K562 (cell line): ENCODE measurements at regions not wholly inside any gene's neighbourhood (a gene's known extent, or its start where the extent isn't known, plus 50 kb on each side); places are given as distances from the start of the nearest gene placed in this dataset.

Source experiments
- ATAC-seq: fragments of 200-7000 bp; cut with Tn5 transposase; 3 replicates; pipeline ENCODE4 v1.9.1; 2020; ENCODE audit warnings: moderate library complexity
- BruUV-seq: library from RNA; stranded (reverse); fragments of 400-500 nt; replicated peaks from 2 replicates; lab custom pipeline; 2021; lab: Mats Ljungman, UMichigan
- CTCF ChIA-PET: fragments of 300-600 bp; formaldehyde crosslinking; extraction: SDS; loops from one replicate; lab custom pipeline; 2021; ENCODE audit warnings: low intra/inter-chr PET ratio; lab: Yijun Ruan, JAX
- POLR2A ChIA-PET: fragments of 300-600, 350-650 bp; sonication (Branson Sonifier 250); formaldehyde crosslinking; extraction: SDS; loops from one replicate; lab custom pipeline; 2021; ENCODE audit warnings: antibody characterized with exemption, inconsistent platforms; lab: Yijun Ruan, JAX
- DNase-seq, 4 experiments: peaks; one replicate each; pipeline versions ENCODE4 v3.0.0 to v3.0.0-alpha.2; 2011 to 2018; ENCODE audit warnings: low spot score in 3 of 4, mixed read lengths in 3 of 4; ENCODE audit errors: extremely low read depth in 1 of 4
- FAIRE-seq: peaks from 2 replicates; lab custom pipeline; 2011; peaks lifted over from hg19 to GRCh38; lab: Jason Lieb, UNC
- H2AFZ ChIP-seq: 2 replicates; pipeline ENCODE4 v1.6.0; 2011; ENCODE audit warnings: low read depth, low read length, control low read depth, inconsistent platforms
- H3K27ac ChIP-seq: fragments of 200-600 bp; 3 replicates; pipeline ENCODE4 v1.8.0; 2011; ENCODE audit warnings: low read depth, mild to moderate bottlenecking, control low read depth, inconsistent platforms, low read length, moderate library complexity, mixed read lengths; ENCODE audit errors: extremely low read depth
- H3K27me3 ChIP-seq, 2 experiments: fragments of 300-600 bp in 1 of 2; 2 replicates in 1 of 2; 3 replicates in 1 of 2; pipeline versions ENCODE4 v1.6.0 to v1.8.0; 2011; ENCODE audit warnings: inconsistent platforms in 2 of 2, low read length in 2 of 2, mild to moderate bottlenecking in 1 of 2, mixed read lengths in 1 of 2, moderate library complexity in 1 of 2; ENCODE audit not compliant: control insufficient read depth in 2 of 2, insufficient read depth in 2 of 2
- H3K36me3 ChIP-seq: fragments of 300-600 bp; 3 replicates; pipeline ENCODE4 v1.8.0; 2011; ENCODE audit warnings: mild to moderate bottlenecking, low read length, inconsistent platforms; ENCODE audit not compliant: control insufficient read depth, insufficient read depth
- H3K4me1 ChIP-seq, 2 experiments: fragments of 200-600 bp in 1 of 2; replicated peaks in 1 of 2; 2 replicates in 1 of 2; 3 replicates in 1 of 2; pipeline versions ENCODE4 v1.5.1 to v1.8.0; 2011; ENCODE audit warnings: inconsistent platforms in 2 of 2, low read length in 2 of 2, mild to moderate bottlenecking in 1 of 2, mixed read lengths in 1 of 2, moderate library complexity in 1 of 2; ENCODE audit not compliant: control insufficient read depth in 2 of 2, insufficient read depth in 2 of 2
- H3K4me2 ChIP-seq: 2 replicates; pipeline ENCODE4 v1.6.1; 2011; ENCODE audit warnings: low read length, control low read depth, inconsistent platforms, mixed read lengths; ENCODE audit not compliant: insufficient read depth
- H3K4me3 ChIP-seq: fragments of 200-600 bp; sonication (generic), shearing (Covaris generic); 2 replicates; pipeline ENCODE4 v1.5.1; 2016; ENCODE audit warnings: control low read depth, inconsistent platforms
- H3K79me2 ChIP-seq: fragments of 200-600 bp; 3 replicates; pipeline ENCODE4 v1.8.0; 2011; ENCODE audit warnings: low read length, inconsistent platforms; ENCODE audit not compliant: control insufficient read depth, insufficient read depth
- H3K9ac ChIP-seq, 2 experiments: 2 replicates each; pipeline versions ENCODE4 v1.6.0 to v1.6.1; 2011; ENCODE audit warnings: low read depth in 2 of 2, low read length in 2 of 2, control low read depth in 1 of 2, inconsistent platforms in 1 of 2, mild to moderate bottlenecking in 1 of 2, mixed read lengths in 1 of 2; ENCODE audit not compliant: insufficient read depth in 1 of 2
- H3K9me1 ChIP-seq: one replicate; pipeline ENCODE4 v1.6.0; 2011; ENCODE audit warnings: inconsistent platforms, mild to moderate bottlenecking, low read length, moderate library complexity; ENCODE audit not compliant: control insufficient read depth, insufficient read depth
- H3K9me3 ChIP-seq: replicated peaks from 2 replicates; pipeline ENCODE4 v1.5.1; 2011; ENCODE audit warnings: low read depth, low read length, inconsistent platforms; ENCODE audit not compliant: control insufficient read depth, insufficient read depth
- H4K20me1 ChIP-seq: replicated peaks from 2 replicates; pipeline ENCODE4 v1.6.1; 2011; ENCODE audit warnings: low read length, inconsistent platforms, mixed read lengths; ENCODE audit not compliant: control insufficient read depth, insufficient read depth
- CHD2 ChIP-seq: IDR thresholded peaks from 2 replicates; pipeline ENCODE4 v1.6.1; 2011; ENCODE audit warnings: low read depth, low read length
- DMBX1 ChIP-seq: fragments of 250-450 bp; sonication (Bioruptor Pico); IDR thresholded peaks from 2 replicates; pipeline ENCODE4 v1.8.0; 2022; ENCODE audit warnings: inconsistent platforms, mild to moderate bottlenecking, moderate library complexity, borderline replicate concordance
- JUNB ChIP-seq: fragments of 450-650 bp; formaldehyde crosslinking; conservative IDR thresholded peaks from 2 replicates; pipeline ENCODE4 v1.4.0; 2020; ENCODE audit warnings: mild to moderate bottlenecking
- MIER1 ChIP-seq: fragments of 450-650 bp; IDR thresholded peaks from 2 replicates; pipeline ENCODE4 v1.6.1; 2016; ENCODE audit warnings: antibody characterized with exemption, mild to moderate bottlenecking, low read depth
- NFE2L1 ChIP-seq: fragments of 450-650 bp; IDR thresholded peaks from 2 replicates; pipeline ENCODE4 v1.6.1; 2016; ENCODE audit warnings: missing genetic modification characterization, low read depth, mild to moderate bottlenecking, missing compliant biosample characterization, moderate library complexity, borderline replicate concordance
- NONO ChIP-seq, 2 experiments: fragments of 200-400 bp in 1 of 2; fragments of 450-650 bp in 1 of 2; formaldehyde crosslinking in 1 of 2; IDR thresholded peaks; 2 replicates each; pipeline ENCODE4 v1.6.1; 2017; ENCODE audit warnings: low read depth in 2 of 2, mild to moderate bottlenecking in 2 of 2, moderate library complexity in 2 of 2, low read length in 1 of 2
- NR2C2 ChIP-seq, 2 experiments: fragments of 200-800 bp in 1 of 2; sonication (Bioruptor generic) in 1 of 2; sonication (generic) in 1 of 2; formaldehyde crosslinking in 1 of 2; IDR thresholded peaks; 2 replicates each; pipeline versions ENCODE4 v1.6.1 to v1.8.0; 2016 to 2022; ENCODE audit warnings: mild to moderate bottlenecking in 1 of 2, missing compliant biosample characterization in 1 of 2, missing genetic modification characterization in 1 of 2, missing genetic modification reagents in 1 of 2
- PTTG1 ChIP-seq: fragments of 450-650 bp; IDR thresholded peaks from 2 replicates; pipeline ENCODE4 v1.6.1; 2016; ENCODE audit warnings: low read depth, mild to moderate bottlenecking, missing genetic modification characterization, missing compliant biosample characterization
- SNIP1 ChIP-seq: fragments of 450-650 bp; IDR thresholded peaks from 2 replicates; pipeline ENCODE4 v1.7.1; 2017; ENCODE audit warnings: low read depth, mild to moderate bottlenecking
- ZNF121 ChIP-seq: sonication (generic); formaldehyde crosslinking; conservative IDR thresholded peaks from 2 replicates; pipeline ENCODE4 v1.8.0; 2022; ENCODE audit warnings: missing genetic modification reagents
- ZNF124 ChIP-seq: sonication (generic); formaldehyde crosslinking; IDR thresholded peaks from 2 replicates; pipeline ENCODE4 v1.8.1; 2022; ENCODE audit warnings: missing genetic modification reagents
- ZNF175 ChIP-seq: fragments of 200-800 bp; sonication (Bioruptor generic); IDR thresholded peaks from 2 replicates; pipeline ENCODE4 v1.6.1; 2016; ENCODE audit warnings: low read depth, mild to moderate bottlenecking, missing genetic modification characterization, missing compliant biosample characterization
- ZNF24 ChIP-seq: fragments of 450-650 bp; IDR thresholded peaks from 2 replicates; pipeline ENCODE4 v1.6.1; 2016
- ZNF77 ChIP-seq: fragments of 250-450 bp; sonication (Bioruptor Pico); IDR thresholded peaks from 2 replicates; pipeline ENCODE4 v1.5.0; 2020
- WGBS: fragments of 100-300 bp; shearing (Covaris generic); methylation state at CpG from one replicate; pipeline ENCODE4 v1.1.6; 2016; ENCODE audit warnings: low coverage, mixed read lengths; ENCODE audit not compliant: insufficient coverage; ENCODE audit errors: missing lambda C conversion rate; 5-methylcytosine and 5-hydroxymethylcytosine counted together
- in situ Hi-C: fragments of 300-500 bp; cut with MboI; formaldehyde crosslinking; loops from 4 replicates; pipeline ENCODE4 v1.15.0; 2018; ENCODE audit warnings: inconsistent platforms, mixed read lengths
- intact Hi-C: fragments of 100-400 bp; cut with micrococcal nuclease; formaldehyde crosslinking; loops from 2 replicates; pipeline ENCODE4 v1.14.2; 2022
- TF ChIP-seq, protein P1 (sequence below): fragments of 450-650 bp; formaldehyde crosslinking; IDR thresholded peaks from 2 replicates; pipeline ENCODE4 v1.4.0; 2022; ENCODE audit warnings: missing genetic modification characterization
- TF ChIP-seq, protein P2 (sequence below): fragments of 250-450 bp; sonication (Bioruptor Pico); IDR thresholded peaks from 2 replicates; pipeline ENCODE4 v1.5.0; 2020; ENCODE audit warnings: mild to moderate bottlenecking, borderline replicate concordance

DNA sequence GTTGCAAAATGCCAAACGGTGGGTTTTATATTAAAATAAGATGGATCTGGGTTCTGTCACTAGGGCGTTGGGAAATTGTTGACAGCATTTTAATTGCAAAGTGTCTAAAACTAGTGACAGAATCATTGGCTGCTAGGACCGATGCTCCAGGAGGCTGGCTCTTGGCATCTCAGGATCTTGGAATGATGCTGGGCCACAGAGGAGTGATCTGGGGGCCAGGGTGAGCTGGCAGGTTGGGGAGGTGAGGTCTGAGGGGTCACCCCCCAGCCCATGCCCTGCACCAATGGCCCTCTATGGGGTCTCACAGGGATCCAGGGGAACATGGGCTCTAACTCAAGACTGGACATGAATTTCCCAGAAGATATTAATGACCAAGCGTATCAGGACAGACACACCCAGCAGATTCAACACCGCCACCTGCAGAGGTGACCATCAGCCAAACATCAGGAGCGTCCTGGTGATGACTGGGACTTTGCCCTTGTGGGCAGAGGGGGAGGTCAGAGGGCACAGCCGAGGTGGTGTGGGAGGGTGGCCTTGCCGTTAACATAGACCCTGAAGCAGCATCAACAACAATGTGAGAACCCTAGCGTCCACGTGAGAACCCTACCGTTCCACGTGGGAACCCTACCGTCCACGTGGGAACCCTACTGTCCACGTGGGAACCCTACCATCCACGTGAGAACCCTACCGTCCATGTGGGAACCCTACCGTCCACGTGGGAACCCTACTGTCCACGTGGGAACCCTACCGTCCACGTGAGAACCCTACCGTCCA lies 89.0 kb upstream of the PPP2R2D start (continued):
- TF ChIP-seq NONO (IDR thresholded peaks at IDR 0.05; ENCODE audit: low read depth in 2 of 2, low read length in 1 of 2) (no peak), ZNF175 (CRISPR knock-in tag) (no peak), DMBX1 (CRISPR knock-in tag) (no peak)

DNA sequence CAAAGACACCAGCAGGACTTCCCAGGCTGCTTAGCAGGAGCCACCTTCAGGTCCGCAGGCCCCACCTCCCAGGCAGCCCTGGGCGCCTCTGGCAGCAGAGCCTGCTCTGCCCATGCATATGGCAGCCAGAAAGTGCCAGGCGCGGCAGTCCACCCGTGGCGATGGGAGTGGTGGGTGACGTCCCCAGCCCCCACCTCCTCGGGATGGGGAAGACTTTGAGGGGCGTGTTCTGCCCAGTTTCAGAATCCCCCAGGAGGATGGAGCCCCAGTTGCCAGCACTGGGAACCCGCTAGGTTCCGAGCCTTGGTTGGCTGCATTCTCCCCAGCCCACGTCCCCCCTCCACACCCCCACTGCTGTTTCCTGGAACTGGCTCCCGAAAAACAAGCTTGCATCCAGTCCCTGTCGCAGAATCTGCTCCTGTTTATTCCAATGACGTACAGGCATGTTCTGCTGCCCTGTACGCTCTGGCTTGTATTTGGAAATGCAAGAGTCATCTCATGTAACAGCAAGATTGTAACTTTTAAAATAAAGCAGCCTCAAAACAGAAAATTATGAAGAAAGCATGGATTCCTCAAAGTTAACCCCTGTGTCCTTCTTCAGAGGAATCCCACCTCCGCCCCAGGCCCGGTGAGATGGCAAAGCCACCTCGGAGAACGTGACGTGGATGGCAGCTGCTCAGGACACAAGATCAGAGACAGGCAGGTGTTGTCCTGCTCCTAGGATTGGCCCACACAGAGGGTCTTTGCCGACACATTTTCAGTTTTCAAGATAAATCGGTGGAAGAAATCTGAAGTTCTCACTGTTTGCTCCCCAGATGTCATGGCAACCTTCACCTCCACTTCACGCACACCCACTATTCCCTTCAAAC lies 87.8 kb upstream of the PPP2R2D start:
- H3K4me3 ChIP-seq = no peak overlapping the region
- H3K36me3 ChIP-seq = no peaks in the 10 kb centered on the region
- ChIA-PET CTCF (no interaction called here), POLR2A (interaction anchor here (1.0 kb wide), 1 partner anchor 101 kb away, joined by 3 read pairs; no protein-coding TSS in a partner anchor)
- no peaks in the 10 kb centered on the region for H3K9me3 ChIP-seq
- in situ Hi-C loops = no loop called here
- no peaks in the 10 kb centered on the region for H3K79me2 ChIP-seq
- ATAC-seq (no peak), FAIRE-seq (no peak), DNase-seq (no peak)
- no peaks in the 10 kb centered on the region for H3K4me1 ChIP-seq
- intact Hi-C loops = no loop called here
- no peak overlapping the region for H3K9ac ChIP-seq
- H3K27me3 ChIP-seq = peaks cover 0 to 48% of the 10 kb centered on the region in 2 experiments; a peak in 3 of 5 replicates
- under 1% methylated on average over 14 of the region's 24 CpGs for WGBS
- BruUV-seq = no TSS peak
- no peaks in the 10 kb centered on the region for H3K9me1 ChIP-seq
- no peak overlapping the region for H2AFZ ChIP-seq
- no peak overlapping the region for H3K4me2 ChIP-seq
- no peaks in the 10 kb centered on the region; the same call in 1 of the 2 replicates for H4K20me1 ChIP-seq
- H3K27ac ChIP-seq = no peak overlapping the region
- TF ChIP-seq CHD2 (no peak), MIER1 (no peak), PTTG1 (no peak), SNIP1 (no peak), JUNB (CRISPR knock-in tag) (no peak), ZNF77 (CRISPR knock-in tag) (no peak), NR2C2 (CRISPR knock-in tag; IDR thresholded peaks at IDR 0.05) (no peak), NR2C2 (tag; IDR thresholded peaks at IDR 0.05) (no peak), NFE2L1 (tag) (no peak), ZNF124 (CRISPR knock-in tag) (no peak), ZNF121 (no peak), ZNF24 (no peak)
- TF ChIP-seq, protein P1, sequence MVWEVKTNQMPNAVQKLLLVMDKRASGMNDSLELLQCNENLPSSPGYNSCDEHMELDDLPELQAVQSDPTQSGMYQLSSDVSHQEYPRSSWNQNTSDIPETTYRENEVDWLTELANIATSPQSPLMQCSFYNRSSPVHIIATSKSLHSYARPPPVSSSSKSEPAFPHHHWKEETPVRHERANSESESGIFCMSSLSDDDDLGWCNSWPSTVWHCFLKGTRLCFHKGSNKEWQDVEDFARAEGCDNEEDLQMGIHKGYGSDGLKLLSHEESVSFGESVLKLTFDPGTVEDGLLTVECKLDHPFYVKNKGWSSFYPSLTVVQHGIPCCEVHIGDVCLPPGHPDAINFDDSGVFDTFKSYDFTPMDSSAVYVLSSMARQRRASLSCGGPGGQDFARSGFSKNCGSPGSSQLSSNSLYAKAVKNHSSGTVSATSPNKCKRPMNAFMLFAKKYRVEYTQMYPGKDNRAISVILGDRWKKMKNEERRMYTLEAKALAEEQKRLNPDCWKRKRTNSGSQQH = no peak
- TF ChIP-seq, protein P2, sequence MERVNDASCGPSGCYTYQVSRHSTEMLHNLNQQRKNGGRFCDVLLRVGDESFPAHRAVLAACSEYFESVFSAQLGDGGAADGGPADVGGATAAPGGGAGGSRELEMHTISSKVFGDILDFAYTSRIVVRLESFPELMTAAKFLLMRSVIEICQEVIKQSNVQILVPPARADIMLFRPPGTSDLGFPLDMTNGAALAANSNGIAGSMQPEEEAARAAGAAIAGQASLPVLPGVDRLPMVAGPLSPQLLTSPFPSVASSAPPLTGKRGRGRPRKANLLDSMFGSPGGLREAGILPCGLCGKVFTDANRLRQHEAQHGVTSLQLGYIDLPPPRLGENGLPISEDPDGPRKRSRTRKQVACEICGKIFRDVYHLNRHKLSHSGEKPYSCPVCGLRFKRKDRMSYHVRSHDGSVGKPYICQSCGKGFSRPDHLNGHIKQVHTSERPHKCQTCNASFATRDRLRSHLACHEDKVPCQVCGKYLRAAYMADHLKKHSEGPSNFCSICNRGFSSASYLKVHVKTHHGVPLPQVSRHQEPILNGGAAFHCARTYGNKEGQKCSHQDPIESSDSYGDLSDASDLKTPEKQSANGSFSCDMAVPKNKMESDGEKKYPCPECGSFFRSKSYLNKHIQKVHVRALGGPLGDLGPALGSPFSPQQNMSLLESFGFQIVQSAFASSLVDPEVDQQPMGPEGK = no peak
